B cell (primary cell): ENCODE measurements at regions not wholly inside any gene's neighbourhood (a gene's known extent, or its start where the extent isn't known, plus 50 kb on each side); places are given as distances from the start of the nearest gene placed in this dataset.

Experiments used
- ATAC-seq: fragments of 200-7000 bp; cut with Tn5 transposase; one replicate; pipeline ENCODE4 v1.10.0; 2021; ENCODE audit warnings: low read depth, mild to moderate bottlenecking, moderate number of reproducible peaks, moderate library complexity
- CTCF ChIA-PET: fragments of 350-600 bp; sonication (Branson Sonifier 250); formaldehyde crosslinking; loops from one replicate; lab custom pipeline; 2021; ENCODE audit warnings: antibody characterized with exemption, inconsistent platforms; lab: Charles Lee
- POLR2A ChIA-PET: fragments of 350-600 bp; sonication (Branson Sonifier 250); formaldehyde crosslinking; loops from one replicate; lab custom pipeline; 2021; ENCODE audit warnings: antibody characterized with exemption; lab: Charles Lee
- DNase-seq: peaks from one replicate; pipeline ENCODE4 v3.0.0; 2013
- H2AFZ ChIP-seq: 2 replicates; pipeline ENCODE4 v1.6.1; 2012; ENCODE audit warnings: mild to moderate bottlenecking, low read depth, low read length; ENCODE audit not compliant: insufficient read depth, poor library complexity, severe bottlenecking
- H3K27ac ChIP-seq, 2 donors: 1 replicate in 1 of 2; 2 replicates in 1 of 2; pipeline ENCODE4 v1.5.1; 2012 to 2013; ENCODE audit warnings: low read length in 2 of 2, mild to moderate bottlenecking in 2 of 2, moderate library complexity in 1 of 2
- H3K27me3 ChIP-seq, 4 experiments: fragments of 200-600 bp in 1 of 4; sonication (generic) in 1 of 4; replicated peaks in 1 of 4; 1 replicate in 2 of 4; 2 replicates in 2 of 4; pipeline versions ENCODE4 v1.6.1 to v1.7.0; 2013 to 2016; ENCODE audit warnings: low read length in 3 of 4, mild to moderate bottlenecking in 2 of 4, mixed read lengths in 1 of 4, moderate library complexity in 1 of 4; ENCODE audit not compliant: insufficient read depth in 4 of 4, control insufficient read depth in 3 of 4; ENCODE audit errors: control extremely low read depth in 1 of 4
- H3K36me3 ChIP-seq, 2 experiments: replicated peaks in 1 of 2; 1 replicate in 1 of 2; 2 replicates in 1 of 2; pipeline versions ENCODE4 v1.6.1 to v1.7.1; 2013; ENCODE audit warnings: low read length in 1 of 2; ENCODE audit not compliant: insufficient read depth in 2 of 2, control insufficient read depth in 1 of 2; ENCODE audit errors: control extremely low read depth in 1 of 2, extremely low read depth in 1 of 2
- H3K4me1 ChIP-seq, 2 donors: fragments of 200-600 bp in 1 of 2; sonication (generic) in 1 of 2; 1 replicate in 1 of 2; 2 replicates in 1 of 2; pipeline versions ENCODE4 v1.5.1 to v1.6.1; 2013 to 2017; ENCODE audit warnings: low read length in 2 of 2; ENCODE audit not compliant: control insufficient read depth in 2 of 2, insufficient read depth in 2 of 2
- H3K4me2 ChIP-seq: replicated peaks from 2 replicates; pipeline ENCODE3; 2012; ENCODE audit warnings: mild to moderate bottlenecking, low read depth, low read length; ENCODE audit not compliant: poor library complexity, severe bottlenecking
- H3K4me3 ChIP-seq, 5 experiments: fragments of 200-600 bp in 1 of 5; sonication (generic) in 1 of 5; 1 replicate in 3 of 5; 2 replicates in 2 of 5; pipeline versions ENCODE4 v1.5.1 to v1.7.0; 2011 to 2016; ENCODE audit warnings: low read length in 4 of 5, mild to moderate bottlenecking in 4 of 5, low read depth in 2 of 5, control low read depth in 1 of 5, moderate library complexity in 1 of 5; ENCODE audit not compliant: insufficient read depth in 1 of 5; ENCODE audit errors: control extremely low read depth in 1 of 5, extremely low read depth in 1 of 5
- H3K79me2 ChIP-seq: fragments of 200-600 bp; sonication (generic); one replicate; pipeline ENCODE4 v1.6.0; 2016; ENCODE audit warnings: low read length; ENCODE audit not compliant: control insufficient read depth, insufficient read depth
- H3K9ac ChIP-seq: fragments of 200-600 bp; sonication (generic); 2 replicates; pipeline ENCODE4 v1.6.1; 2017; ENCODE audit warnings: mild to moderate bottlenecking, low read length, moderate library complexity
- H3K9me3 ChIP-seq, 3 donors: one replicate each; pipeline versions ENCODE4 v1.6.1 to v1.7.1; 2013; ENCODE audit warnings: low read length in 2 of 3; ENCODE audit not compliant: control insufficient read depth in 2 of 3, insufficient read depth in 1 of 3; ENCODE audit errors: control extremely low read depth in 1 of 3
- H4K20me1 ChIP-seq: 2 replicates; pipeline ENCODE4 v1.6.0; 2012; ENCODE audit warnings: mild to moderate bottlenecking, low read length; ENCODE audit not compliant: insufficient read depth, control insufficient read depth, poor library complexity, severe bottlenecking
- H3K27ac Mint-ChIP-seq: one replicate; pipeline ENCODE4 v1.8.0; 2021; ENCODE audit warnings: mixed read lengths
- H3K27me3 Mint-ChIP-seq: one replicate; pipeline ENCODE4 v1.8.0; 2021; ENCODE audit warnings: mixed read lengths
- H3K4me1 Mint-ChIP-seq: one replicate; pipeline ENCODE4 v1.8.0; 2021; ENCODE audit warnings: mixed read lengths
- H3K4me3 Mint-ChIP-seq: one replicate; pipeline ENCODE4 v1.8.0; 2021; ENCODE audit warnings: mixed read lengths
- H3K9me3 Mint-ChIP-seq: one replicate; pipeline ENCODE4 v1.8.0; 2022; ENCODE audit warnings: mixed read lengths; ENCODE audit not compliant: insufficient read depth
- CTCF ChIP-seq: fragments of 200-600 bp; IDR thresholded peaks from one replicate; pipeline ENCODE4 v1.8.0; 2022; ENCODE audit warnings: antibody characterized with exemption, mild to moderate bottlenecking
- EZH2 ChIP-seq: IDR thresholded peaks from 2 replicates; pipeline ENCODE4 v1.6.1; 2012; ENCODE audit warnings: borderline replicate concordance, low read depth, mild to moderate bottlenecking, moderate library complexity, low read length; ENCODE audit not compliant: insufficient read depth, poor library complexity, severe bottlenecking
- WGBS: methylation state at CpG from one replicate; pipeline ENCODE4 v1.1.5; 2013; ENCODE audit warnings: missing lambda C conversion rate; ENCODE audit not compliant: insufficient coverage; 5-methylcytosine and 5-hydroxymethylcytosine counted together
- intact Hi-C: fragments of 100-400 bp; cut with micrococcal nuclease; formaldehyde crosslinking; loops from one replicate; pipeline ENCODE4 v1.10.0; 2022

- H4K20me1 ChIP-seq: no peaks in the 10 kb centered on the region
- ChIA-PET CTCF (no interaction called here), POLR2A (no interaction called here)
- H3K27me3 ChIP-seq: no peaks in the 10 kb centered on the region
- Mint-ChIP-seq H3K9me3 (peaks cover 2% of the 10 kb centered on the region), H3K4me3 (no peak overlapping the region), H3K4me1 (no peaks in the 10 kb centered on the region), H3K27ac (no peak overlapping the region), H3K27me3 (no peaks in the 10 kb centered on the region)
- ATAC-seq: no peak
- no peak for DNase-seq
- intact Hi-C loops: no loop called here
- no peaks in the 10 kb centered on the region for H3K4me1 ChIP-seq
- H3K27ac ChIP-seq: no peak overlapping the region
- H3K4me2 ChIP-seq: no peak overlapping the region
- no peak overlapping the region for H3K9ac ChIP-seq
- TF ChIP-seq CTCF (no peak), EZH2 (no peak)
- H3K9me3 ChIP-seq: peaks cover 0 to 14% (median 3%) of the 10 kb centered on the region in 3 donors
- H3K36me3 ChIP-seq: no peaks in the 10 kb centered on the region
- no peak overlapping the region for H3K4me3 ChIP-seq
- no peak overlapping the region for H2AFZ ChIP-seq
- 78% methylated on average over 3 of the region's 6 CpGs for WGBS
- H3K79me2 ChIP-seq: no peaks in the 10 kb centered on the region
Measured at GRCh38 chr14:98370352-98370751, 901.6 kb downstream of the BCL11B start.

GRCh38 chr14:98371141-98371540 is 900.9 kb downstream of the BCL11B start:
- peaks cover 0 to 14% (median 3%) of the 10 kb centered on the region in 3 donors for H3K9me3 ChIP-seq
- WGBS: 100% methylated on average over 1 of the region's 4 CpGs
- H3K4me3 Mint-ChIP-seq: no peak overlapping the region
- no peaks in the 10 kb centered on the region for H3K27me3 Mint-ChIP-seq
- no peak overlapping the region for H3K4me2 ChIP-seq
- no peaks in the 10 kb centered on the region for H3K4me1 ChIP-seq
- H3K27me3 ChIP-seq: no peaks in the 10 kb centered on the region
- no peak overlapping the region for H3K27ac ChIP-seq
- DNase-seq: no peak
- H3K9me3 Mint-ChIP-seq: peaks cover 2% of the 10 kb centered on the region
- POLR2A ChIA-PET: no interaction called here
- no peak overlapping the region for H3K4me3 ChIP-seq
- H3K9ac ChIP-seq: no peak overlapping the region
- no peak overlapping the region for H3K27ac Mint-ChIP-seq
- CTCF ChIA-PET: no interaction called here
- ATAC-seq: no peak
- no peaks in the 10 kb centered on the region for H3K36me3 ChIP-seq
- no peaks in the 10 kb centered on the region for H3K4me1 Mint-ChIP-seq
- no peak overlapping the region for H2AFZ ChIP-seq
- intact Hi-C loops: no loop called here
- H4K20me1 ChIP-seq: no peaks in the 10 kb centered on the region
- TF ChIP-seq EZH2 (no peak), CTCF (no peak)
- no peaks in the 10 kb centered on the region for H3K79me2 ChIP-seq
